GM21529 (cell line): ENCODE measurements at regions not wholly inside any gene's neighbourhood (a gene's known extent, or its start where the extent isn't known, plus 50 kb on each side); places are given as distances from the start of the nearest gene placed in this dataset.

Experiments
- ATAC-seq: cut with Tn5 transposase; IDR thresholded peaks from one replicate; pipeline ENCODE4 v1.9.1; 2021; ENCODE audit not compliant: unreplicated experiment

- ATAC-seq, result no peak
These were observed 84.4 kb upstream of the ETV6 start for GRCh38 chr12:11564984-11565651.

GRCh38 chr12:11565752-11566151, 83.7 kb upstream of the ETV6 start:
- no peak for ATAC-seq

GRCh38 chr12:11568155-11568761, 81.2 kb upstream of the ETV6 start:
- ATAC-seq, result peak; percentile 7

GRCh38 chr12:11568762-11569478, 80.6 kb upstream of the ETV6 start:
- ATAC-seq, result peak; percentile 92

GRCh38 chr12:11569716-11570115, 79.8 kb upstream of the ETV6 start:
- ATAC-seq, result no peak

GRCh38 chr12:11573880-11574279, 75.6 kb upstream of the ETV6 start:
- no peak for ATAC-seq

GRCh38 chr12:11576104-11576503, 73.4 kb upstream of the ETV6 start:
- ATAC-seq, result no peak

GRCh38 chr12:11577658-11578260, 71.7 kb upstream of the ETV6 start:
- ATAC-seq, result no peak

- ATAC-seq, result peak; percentile 83
These were observed 70.9 kb upstream of the ETV6 start for GRCh38 chr12:11578461-11578993.

- no peak for ATAC-seq
These were observed 69.2 kb upstream of the ETV6 start for GRCh38 chr12:11580125-11580751.

- no peak for ATAC-seq
These were observed 68.2 kb upstream of the ETV6 start for GRCh38 chr12:11581179-11581755.

- no peak for ATAC-seq
These were observed 65.1 kb upstream of the ETV6 start for GRCh38 chr12:11584221-11584855.

- ATAC-seq, result no peak
These were observed 57.0 kb upstream of the ETV6 start for GRCh38 chr12:11592484-11592883.

GRCh38 chr12:11593013-11593412, 56.5 kb upstream of the ETV6 start:
- no peak for ATAC-seq

- no peak for ATAC-seq
These were observed 54.4 kb upstream of the ETV6 start for GRCh38 chr12:11595080-11595479.

- no peak for ATAC-seq
These were observed 53.3 kb upstream of the ETV6 start for GRCh38 chr12:11596141-11596540.

- no peak for ATAC-seq
These were observed 50.6 kb upstream of the ETV6 start for GRCh38 chr12:11598900-11599299.
